Liver (tissue), 8 donors: ENCODE measurements at regions not wholly inside any gene's neighbourhood (a gene's known extent, or its start where the extent isn't known, plus 50 kb on each side); places are given as distances from the start of the nearest gene placed in this dataset.

Experiments used
- DNase-seq: peaks from one replicate; pipeline ENCODE4 v3.0.0-alpha.2; 2017; ENCODE audit warnings: low spot score
- H3K27ac ChIP-seq, 2 donors: one replicate each; pipeline ENCODE4 v1.7.0; 2013; ENCODE audit warnings: inconsistent platforms in 2 of 2, low read length in 2 of 2, control low read depth in 1 of 2, low read depth in 1 of 2, mild to moderate bottlenecking in 1 of 2
- H3K27me3 ChIP-seq, 4 donors: one replicate each; pipeline versions ENCODE4 v1.6.1 to v1.7.0; 2013; ENCODE audit warnings: low read length in 3 of 4, inconsistent platforms in 1 of 4, mild to moderate bottlenecking in 1 of 4, moderate library complexity in 1 of 4; ENCODE audit not compliant: control insufficient read depth in 4 of 4, insufficient read depth in 4 of 4
- H3K36me3 ChIP-seq, 4 donors: one replicate each; pipeline versions ENCODE4 v1.6.1 to v1.7.0; 2013; ENCODE audit warnings: low read length in 3 of 4, mild to moderate bottlenecking in 3 of 4, low read depth in 1 of 4, moderate library complexity in 1 of 4; ENCODE audit not compliant: control insufficient read depth in 4 of 4, insufficient read depth in 3 of 4
- H3K4me1 ChIP-seq, 4 donors: one replicate each; pipeline versions ENCODE4 v1.6.1 to v1.7.0; 2013; ENCODE audit warnings: low read length in 3 of 4, mild to moderate bottlenecking in 3 of 4, moderate library complexity in 1 of 4; ENCODE audit not compliant: control insufficient read depth in 4 of 4, insufficient read depth in 4 of 4
- H3K4me3 ChIP-seq, 3 donors: one replicate each; pipeline versions ENCODE4 v1.6.1 to v1.7.0; 2013; ENCODE audit warnings: low read length in 3 of 3, control low read depth in 1 of 3, low read depth in 1 of 3, mild to moderate bottlenecking in 1 of 3
- H3K9ac ChIP-seq, 2 donors: one replicate each; pipeline ENCODE4 v1.7.0; 2013; ENCODE audit warnings: low read length in 2 of 2, mild to moderate bottlenecking in 2 of 2, moderate library complexity in 2 of 2, control low read depth in 1 of 2, low read depth in 1 of 2
- H3K9me3 ChIP-seq, 4 donors: one replicate each; pipeline versions ENCODE4 v1.6.1 to v1.7.0; 2013; ENCODE audit warnings: low read length in 3 of 4; ENCODE audit not compliant: control insufficient read depth in 4 of 4
- ATF3 ChIP-seq: IDR thresholded peaks from 2 replicates; pipeline ENCODE4 v1.6.1; 2016; ENCODE audit warnings: antibody characterized with exemption
- CTCF ChIP-seq: fragments of 150-350 bp; IDR thresholded peaks from 2 replicates; pipeline ENCODE4 v1.5.1; 2017; ENCODE audit warnings: improper control_type of control experiment, low read depth, low read length; ENCODE audit not compliant: missing input control
- EGR1 ChIP-seq, 2 donors: IDR thresholded peaks; 2 replicates each; pipeline ENCODE4 v1.6.1; 2016 to 2018; ENCODE audit warnings: antibody characterized with exemption in 2 of 2, low read depth in 2 of 2
- FOXA2 ChIP-seq: IDR thresholded peaks from 2 replicates; pipeline ENCODE4 v1.6.1; 2016; ENCODE audit warnings: antibody characterized with exemption
- GABPA ChIP-seq, 2 donors: IDR thresholded peaks in 1 of 2; conservative IDR thresholded peaks in 1 of 2; 2 replicates each; pipeline ENCODE4 v1.6.1; 2016; ENCODE audit warnings: antibody characterized with exemption in 2 of 2, mild to moderate bottlenecking in 1 of 2, moderate library complexity in 1 of 2
- HNF4A ChIP-seq, 2 donors: conservative IDR thresholded peaks; 2 replicates each; pipeline ENCODE4 v1.6.1; 2016; ENCODE audit warnings: antibody characterized with exemption in 2 of 2, mild to moderate bottlenecking in 2 of 2
- HNF4G ChIP-seq: IDR thresholded peaks from 2 replicates; pipeline ENCODE4 v1.6.1; 2016; ENCODE audit warnings: antibody characterized with exemption
- JUND ChIP-seq, 2 donors: IDR thresholded peaks; 2 replicates each; pipeline ENCODE4 v1.6.1; 2016; ENCODE audit warnings: antibody characterized with exemption in 2 of 2
- MAX ChIP-seq: IDR thresholded peaks from 2 replicates; pipeline ENCODE4 v1.6.1; 2016; ENCODE audit warnings: antibody characterized with exemption
- NR2F2 ChIP-seq: IDR thresholded peaks from 2 replicates; pipeline ENCODE4 v1.6.1; 2016; ENCODE audit warnings: antibody characterized with exemption
- RAD21 ChIP-seq, 2 donors: IDR thresholded peaks; 2 replicates each; pipeline ENCODE4 v1.6.1; 2016; ENCODE audit warnings: antibody characterized with exemption in 2 of 2, mild to moderate bottlenecking in 2 of 2
- REST ChIP-seq: IDR thresholded peaks from 2 replicates; pipeline ENCODE4 v1.6.1; 2016; ENCODE audit warnings: antibody characterized with exemption, mild to moderate bottlenecking
- RXRA ChIP-seq, 2 donors: IDR thresholded peaks; 2 replicates each; pipeline ENCODE4 v1.6.1; 2017 to 2018; ENCODE audit warnings: antibody characterized with exemption in 2 of 2, mild to moderate bottlenecking in 1 of 2
- SP1 ChIP-seq: IDR thresholded peaks from 2 replicates; pipeline ENCODE4 v1.6.1; 2018; ENCODE audit warnings: antibody characterized with exemption, mild to moderate bottlenecking
- TAF1 ChIP-seq: conservative IDR thresholded peaks from 2 replicates; pipeline ENCODE4 v1.6.1; 2016; ENCODE audit warnings: antibody characterized with exemption, mild to moderate bottlenecking
- YY1 ChIP-seq: IDR thresholded peaks from 2 replicates; pipeline ENCODE4 v1.6.1; 2016; ENCODE audit warnings: antibody characterized with exemption, mild to moderate bottlenecking
- ZBTB33 ChIP-seq: IDR thresholded peaks from 2 replicates; pipeline ENCODE4 v1.6.1; 2016; ENCODE audit warnings: antibody characterized with exemption
- WGBS: extraction: QIAGEN DNeasy Blood & Tissue Kit; methylation state at CpG from one replicate; pipeline ENCODE4 v1.1.7; 2013; 5-methylcytosine and 5-hydroxymethylcytosine counted together
- donor health status: healthy.
- donor health status: healthy.
- donor health status: healthy.
- donor health status: healthy.
- donor health status: healthy.

GRCh38 chr7:52064493-52064892 is 747.9 kb upstream of the COBL start:
- Histone ChIP-seq H3K4me1 (no peaks in the 10 kb centered on the region), H3K27me3 (no peaks in the 10 kb centered on the region), H3K9me3 (no peaks in the 10 kb centered on the region), H3K27ac (no peak overlapping the region), H3K4me3 (no peak overlapping the region), H3K9ac (no peak overlapping the region), H3K36me3 (no peaks in the 10 kb centered on the region)
- DNase-seq, result no peak
- TF ChIP-seq HNF4G (no peak), JUND (IDR thresholded peaks at IDR 0.05) (no peak), YY1 (no peak), REST (no peak), TAF1 (no peak), GABPA (IDR thresholded peaks at IDR 0.05 in 1 of 2, conservative IDR thresholded peaks at IDR 0.05 in 1 of 2) (no peak), RAD21 (IDR thresholded peaks at IDR 0.05) (no peak), ATF3 (no peak), MAX (no peak), NR2F2 (no peak), CTCF (no peak), RXRA (IDR thresholded peaks at IDR 0.05) (no peak), FOXA2 (no peak), EGR1 (IDR thresholded peaks at IDR 0.05; ENCODE audit: low read depth in 2 of 2) (no peak), HNF4A (conservative IDR thresholded peaks at IDR 0.05) (no peak)
- WGBS, result 69% methylated on average over 1 of the region's 1 CpG

- no peak overlapping the region for H3K9ac ChIP-seq
- H3K4me1 ChIP-seq, result no peaks in the 10 kb centered on the region
- no peak overlapping the region for H3K27ac ChIP-seq
- H3K27me3 ChIP-seq, result no peaks in the 10 kb centered on the region
- no peak for DNase-seq
- 65% methylated on average over 2 of the region's 2 CpGs for WGBS
- no peaks in the 10 kb centered on the region for H3K9me3 ChIP-seq
- no peaks in the 10 kb centered on the region for H3K36me3 ChIP-seq
- H3K4me3 ChIP-seq, result no peak overlapping the region
- TF ChIP-seq HNF4G, result no peak
- TF ChIP-seq CTCF, result no peak
- no peak for TF ChIP-seq SP1
- no peak for TF ChIP-seq RAD21 (IDR thresholded peaks at IDR 0.05)
- TF ChIP-seq RXRA (IDR thresholded peaks at IDR 0.05), result no peak
- no peak for TF ChIP-seq HNF4A (conservative IDR thresholded peaks at IDR 0.05)
- TF ChIP-seq ZBTB33, result no peak
- no peak for TF ChIP-seq ATF3
- no peak for TF ChIP-seq REST
- no peak for TF ChIP-seq GABPA (IDR thresholded peaks at IDR 0.05 in 1 of 2, conservative IDR thresholded peaks at IDR 0.05 in 1 of 2)
- TF ChIP-seq FOXA2, result no peak
- TF ChIP-seq YY1, result no peak
- TF ChIP-seq EGR1 (IDR thresholded peaks at IDR 0.05; ENCODE audit: low read depth in 2 of 2), result no peak
These were observed 745.1 kb upstream of the COBL start for GRCh38 chr7:52061666-52062065.
